T-helper 1 cell (primary cell): ENCODE measurements at regions not wholly inside any gene's neighbourhood (a gene's known extent, or its start where the extent isn't known, plus 50 kb on each side); places are given as distances from the start of the nearest gene placed in this dataset.

ENCODE experiments used
- DNase-seq, 5 donors: peaks; one replicate each; pipeline ENCODE4 v3.0.0-alpha.2; 2012 to 2020

GRCh38 chrX:40268188-40268520 lies 170.4 kb upstream of the BCOR start:
- no peak for DNase-seq

DNA sequence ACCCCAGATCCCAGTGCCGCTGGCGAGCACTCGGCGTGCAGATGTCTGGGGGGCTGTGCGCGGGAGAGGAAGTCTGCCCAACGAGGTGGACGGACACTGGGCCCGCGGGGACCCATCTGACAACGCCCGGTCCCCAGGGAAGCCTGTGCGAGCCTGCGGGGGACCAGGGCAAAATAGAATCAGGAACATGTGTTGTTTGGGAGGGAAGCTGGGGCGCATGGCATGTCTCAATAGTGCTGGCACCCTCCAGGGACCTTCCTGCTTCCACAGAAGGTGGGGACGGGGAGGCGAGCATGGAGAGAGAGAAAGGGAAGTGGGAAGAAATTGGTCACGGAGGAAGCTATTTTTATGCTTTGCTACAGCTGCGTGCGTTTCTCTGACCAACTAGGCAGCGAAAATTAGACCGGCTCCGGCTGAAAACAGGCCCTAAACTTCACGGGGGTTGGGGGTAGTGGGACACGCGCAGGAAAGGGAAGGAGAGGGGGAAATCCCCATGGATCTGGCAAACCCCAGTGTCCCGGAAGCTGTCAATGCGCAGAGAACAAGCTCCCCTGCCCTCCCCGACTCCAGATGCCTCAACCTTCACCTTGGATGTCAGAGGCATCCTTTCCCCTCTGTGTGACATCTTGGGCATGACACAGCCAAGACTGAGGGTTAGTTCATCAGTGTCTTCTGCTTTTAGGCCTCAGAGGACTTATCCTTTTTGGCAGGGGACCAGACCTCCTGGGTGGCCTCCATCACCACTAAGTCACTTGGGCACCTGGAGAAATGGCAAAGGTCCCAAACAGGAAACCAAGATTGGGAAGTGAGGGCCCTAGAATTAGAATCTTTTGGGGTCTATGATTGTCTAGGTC lies 169.8 kb upstream of the BCOR start:
- no peak for DNase-seq

DNA sequence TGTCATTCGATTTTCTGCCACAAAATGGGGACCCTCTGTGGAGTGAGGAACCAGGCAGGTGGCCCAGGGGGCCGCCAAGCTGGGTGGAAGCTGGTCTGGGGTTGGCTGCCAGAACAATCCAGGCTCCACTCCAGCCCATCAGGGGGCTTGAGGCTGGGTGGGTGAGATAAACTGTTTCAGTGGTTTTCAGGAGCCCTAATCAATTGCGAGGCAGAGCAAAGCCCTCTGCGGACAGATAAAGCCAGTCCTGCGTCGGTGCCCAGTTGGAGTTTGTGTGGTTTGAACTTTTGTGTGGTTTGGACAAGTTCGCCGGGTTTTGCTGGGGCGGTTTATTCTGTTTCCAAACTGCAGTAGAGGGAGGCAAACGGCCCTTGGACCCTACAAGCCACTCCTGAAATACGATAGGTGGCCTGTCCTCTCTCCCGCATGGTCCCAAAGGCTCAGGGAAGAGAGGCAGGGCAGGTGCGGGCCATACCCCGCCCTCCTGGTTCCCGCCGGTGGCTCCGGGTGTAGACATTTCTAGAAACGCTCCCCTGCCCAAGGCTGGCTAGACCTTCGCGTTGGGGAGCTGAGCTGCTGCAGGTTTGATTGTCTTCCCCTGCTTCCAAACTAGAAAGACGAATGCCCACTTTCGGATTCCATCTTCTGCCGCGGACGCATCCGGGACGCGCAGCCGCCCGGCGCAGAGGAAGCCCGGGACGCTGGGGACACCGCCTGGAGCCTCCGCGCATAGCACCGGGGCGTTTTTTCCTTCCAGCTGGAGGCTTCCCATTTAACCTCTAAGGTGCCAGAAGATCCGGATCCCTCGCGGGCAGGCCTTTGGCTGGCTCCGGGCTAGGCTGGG lies 169.0 kb upstream of the BCOR start:
- peak; percentile 13 to 55 (median 30) for DNase-seq

GRCh38 chrX:40265936-40266335 lies 168.2 kb upstream of the BCOR start:
- no peak for DNase-seq

GRCh38 chrX:40263014-40263560 lies 165.3 kb upstream of the BCOR start:
- no peak for DNase-seq

- no peak for DNase-seq
Observed at GRCh38 chrX:40262157-40263013, 164.6 kb upstream of the BCOR start.

DNA sequence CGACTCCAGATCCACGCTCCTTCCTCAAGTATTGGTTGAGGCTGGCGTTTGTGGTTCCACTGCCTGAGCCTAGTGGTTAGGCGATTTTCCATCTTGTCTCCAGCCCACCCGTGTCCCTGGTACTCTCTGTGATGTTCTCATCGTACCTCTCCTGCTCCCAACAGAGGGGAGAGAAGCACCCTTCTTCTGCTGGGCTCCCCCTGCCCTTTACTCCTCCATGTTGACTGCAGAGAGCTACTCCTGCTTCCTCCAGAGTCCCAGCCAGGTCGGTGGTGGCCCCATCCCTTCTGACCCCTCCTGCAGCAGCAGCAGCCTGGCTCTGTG lies 164.0 kb upstream of the BCOR start:
- no peak for DNase-seq

GRCh38 chrX:40260146-40260747 lies 162.5 kb upstream of the BCOR start:
- DNase-seq: no peak

GRCh38 chrX:40258909-40259308 lies 161.2 kb upstream of the BCOR start:
- no peak for DNase-seq

- no peak for DNase-seq
Observed at GRCh38 chrX:40253771-40254170, 156.0 kb upstream of the BCOR start.

- DNase-seq: no peak
Observed at GRCh38 chrX:40249582-40249981, 151.8 kb upstream of the BCOR start.

GRCh38 chrX:40248822-40249221 lies 151.1 kb upstream of the BCOR start:
- DNase-seq: no peak

DNA sequence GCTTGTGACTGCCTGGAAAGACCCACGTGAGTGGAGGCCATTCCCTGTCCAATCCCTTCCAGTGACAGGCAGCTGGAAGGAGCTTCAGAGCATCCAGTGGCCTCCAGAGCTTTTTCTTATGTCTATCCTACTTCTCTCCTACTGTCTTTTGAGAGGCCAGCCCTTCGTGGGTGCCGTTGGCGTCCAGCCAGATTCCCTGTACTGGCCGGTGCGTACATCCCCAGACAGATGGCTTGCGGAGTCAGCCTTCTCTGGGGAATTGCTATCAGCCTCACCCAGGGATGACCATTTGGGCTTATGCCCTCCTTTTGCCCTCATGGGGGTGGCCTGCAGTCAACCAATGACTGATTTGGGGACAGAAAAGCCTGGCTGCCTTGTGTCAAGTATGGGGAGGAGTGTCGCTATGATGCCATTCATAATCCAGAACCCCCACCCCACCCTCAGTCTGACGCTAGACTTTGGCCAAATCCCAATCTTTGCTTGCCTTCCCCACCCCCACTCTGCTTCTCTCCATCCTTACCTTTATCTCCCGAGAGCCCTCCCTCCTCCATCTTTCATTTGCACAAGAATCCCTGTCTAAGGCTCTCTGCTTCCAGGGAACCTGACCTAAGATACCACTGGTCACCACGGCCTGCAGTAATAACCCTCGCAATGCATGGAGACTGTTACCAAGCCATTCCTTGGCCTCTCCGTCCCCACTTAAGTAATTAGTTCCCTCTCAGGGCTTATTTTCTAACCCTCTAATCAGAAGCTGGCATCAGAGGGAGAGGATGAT lies 150.3 kb upstream of the BCOR start:
- no peak for DNase-seq

DNA sequence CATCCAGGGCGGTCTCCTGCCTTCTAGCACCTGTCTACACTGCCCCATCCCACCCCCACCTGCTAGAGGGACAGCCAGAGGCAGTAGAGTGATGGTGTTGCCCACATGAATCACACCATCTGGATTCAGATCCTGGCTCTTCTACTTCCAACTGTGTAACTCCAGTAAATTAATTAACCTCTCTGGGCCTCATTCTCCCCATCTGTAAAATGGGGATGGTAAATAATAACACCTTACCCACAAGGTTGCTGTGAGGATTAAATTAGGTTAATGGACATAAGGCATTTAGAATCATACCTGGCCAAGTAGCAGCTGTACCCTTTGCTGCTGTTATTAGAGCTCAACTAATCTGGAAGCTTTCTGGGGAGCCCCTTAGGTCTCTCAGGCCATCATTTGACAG lies 149.6 kb upstream of the BCOR start:
- no peak for DNase-seq

DNA sequence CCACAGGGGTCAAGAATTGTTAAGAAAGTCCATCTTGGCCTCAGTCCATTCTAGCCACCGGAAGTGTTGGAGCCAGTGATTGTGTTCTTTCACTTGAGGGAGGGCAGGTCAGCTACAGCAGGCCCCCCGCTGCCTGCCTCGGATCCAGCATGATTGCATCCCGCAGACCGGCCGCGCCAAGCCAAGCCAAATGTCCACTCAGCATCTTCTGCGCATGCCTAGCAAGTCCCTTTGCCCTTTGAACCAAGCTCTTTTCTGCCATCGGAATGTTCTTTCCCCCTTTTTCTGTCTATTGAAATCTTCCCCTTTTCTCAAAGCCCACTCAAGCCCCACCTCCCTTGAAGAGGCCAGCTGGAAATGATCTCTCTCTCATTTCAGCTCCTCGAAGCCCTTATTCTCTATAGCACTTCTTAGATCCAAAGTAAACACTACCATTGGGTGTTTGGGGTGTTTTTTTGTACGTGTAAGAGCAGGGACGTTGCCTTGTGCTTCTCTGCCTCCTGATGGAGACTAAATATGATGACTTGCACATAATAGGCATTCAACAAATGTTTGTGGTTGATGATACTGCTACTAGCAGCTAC lies 147.8 kb upstream of the BCOR start:
- no peak for DNase-seq

- peak in 1 of 5 donors; percentile 19 for DNase-seq
Observed at GRCh38 chrX:40244980-40245379, 147.2 kb upstream of the BCOR start.

DNA sequence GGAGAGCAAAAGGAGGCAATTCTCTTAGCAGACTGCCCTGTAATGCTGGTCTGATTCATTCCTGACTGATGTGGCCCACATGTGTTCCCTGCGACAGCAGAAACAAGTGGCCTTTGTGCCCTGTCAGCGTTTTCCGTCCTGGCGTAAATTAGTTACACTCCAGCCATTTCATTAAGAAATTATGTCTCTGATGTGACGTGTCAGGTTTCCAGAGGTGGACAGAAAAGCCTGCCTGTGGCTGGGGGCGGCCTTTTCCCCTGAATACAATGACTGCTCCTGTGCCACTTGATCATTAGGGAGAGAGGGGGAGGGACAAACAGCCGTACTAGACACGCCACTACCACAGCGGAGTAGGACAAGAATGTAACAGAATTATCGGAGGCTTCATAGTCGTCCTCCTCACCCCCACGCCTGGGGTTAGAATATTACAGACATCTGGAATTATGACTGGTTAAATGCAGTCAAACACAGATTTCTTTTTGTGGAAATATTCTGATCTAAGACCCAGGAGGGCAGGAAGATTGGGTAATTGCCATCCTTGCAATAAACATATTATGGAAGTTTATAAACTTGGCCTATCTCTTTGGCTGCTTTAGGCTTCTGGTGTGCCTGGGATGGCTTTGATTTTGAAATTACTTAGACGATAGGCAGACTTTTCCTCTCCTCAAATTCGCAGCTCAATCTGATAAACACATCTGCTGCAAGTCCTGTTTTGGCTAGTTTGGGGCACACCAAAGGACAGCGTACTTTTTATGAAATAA lies 146.2 kb upstream of the BCOR start:
- no peak for DNase-seq

GRCh38 chrX:40240844-40241243 lies 143.1 kb upstream of the BCOR start:
- DNase-seq: peak in 1 of 5 donors; percentile 16

GRCh38 chrX:40237731-40238178 lies 140.0 kb upstream of the BCOR start:
- no peak for DNase-seq

DNA sequence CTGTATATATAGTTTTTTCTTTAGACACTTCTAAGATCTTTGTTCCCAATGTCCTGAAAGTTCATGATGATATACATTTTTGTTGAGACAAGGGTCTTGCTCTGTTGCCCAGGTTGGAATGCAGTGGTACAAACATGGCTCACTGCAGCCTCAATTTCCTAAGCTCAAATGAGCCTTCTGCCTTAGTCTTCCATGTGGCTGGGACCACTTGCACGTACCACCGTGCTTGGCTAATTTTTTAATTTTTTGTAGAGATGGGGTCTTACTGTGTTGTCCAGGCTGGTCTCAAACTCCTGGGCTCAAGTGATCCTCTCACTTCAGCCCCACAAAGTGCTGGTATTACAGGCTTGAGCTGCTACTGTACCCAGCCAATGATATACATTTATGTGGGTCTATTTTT lies 132.9 kb upstream of the BCOR start:
- DNase-seq: no peak
